Stomach (tissue), 8 donors: ENCODE measurements at regions not wholly inside any gene's neighbourhood (a gene's known extent, or its start where the extent isn't known, plus 50 kb on each side); places are given as distances from the start of the nearest gene placed in this dataset.

ENCODE experiments used
- DNase-seq, 2 donors: peaks; one replicate each; pipeline versions ENCODE4 v3.0.0 to v3.0.0-alpha.2; 2013 to 2019
- H3K27ac ChIP-seq, 5 donors: fragments of 200-600 bp in 4 of 5; sonication (generic) in 4 of 5; one replicate each; pipeline ENCODE4 v1.5.1; 2013 to 2019; ENCODE audit warnings: mild to moderate bottlenecking in 1 of 5, moderate library complexity in 1 of 5
- H3K27me3 ChIP-seq, 3 donors: fragments of 200-600 bp; sonication (generic); one replicate each; pipeline ENCODE4 v1.5.1; 2017 to 2019; ENCODE audit warnings: mixed run types in 1 of 3
- H3K36me3 ChIP-seq, 4 donors: fragments of 200-600 bp; sonication (generic); 1 replicate in 3 of 4; 2 replicates in 1 of 4; pipeline ENCODE4 v1.5.1; 2016 to 2019
- H3K4me1 ChIP-seq, 4 donors: fragments of 200-600 bp; sonication (generic); one replicate each; pipeline ENCODE4 v1.5.1; 2016 to 2019
- H3K4me3 ChIP-seq, 4 donors: fragments of 200-600 bp; sonication (generic) in 3 of 4; one replicate each; pipeline ENCODE4 v1.5.1; 2016 to 2019; ENCODE audit warnings: mild to moderate bottlenecking in 1 of 4
- H3K9me3 ChIP-seq, 4 donors: fragments of 200-600 bp; sonication (generic); one replicate each; pipeline ENCODE4 v1.5.1; 2016 to 2019
- EP300 ChIP-seq: sonication (generic); formaldehyde crosslinking; IDR thresholded peaks from one replicate; pipeline ENCODE4 v1.6.1; 2017; ENCODE audit warnings: antibody characterized with exemption
- POLR2A ChIP-seq, 4 donors: fragments of 450-650 bp; IDR thresholded peaks; one replicate each; pipeline ENCODE4 v1.6.1; 2016; ENCODE audit warnings: antibody characterized with exemption in 4 of 4, control low read depth in 2 of 4, mild to moderate bottlenecking in 1 of 4, moderate library complexity in 1 of 4
- POLR2AphosphoS5 ChIP-seq, 3 donors: sonication (generic); formaldehyde crosslinking; IDR thresholded peaks; one replicate each; pipeline ENCODE4 v1.6.1; 2016; ENCODE audit warnings: antibody characterized with exemption in 3 of 3
- WGBS, 5 donors: extraction: QIAGEN DNeasy Blood & Tissue Kit in 3 of 5; methylation state at CpG; one replicate each; pipeline versions ENCODE4 v1.1.5 to v1.1.7; 2013 to 2018; 5-methylcytosine and 5-hydroxymethylcytosine counted together
- intact Hi-C: fragments of 100-400 bp; cut with DNase I; formaldehyde crosslinking; loops from one replicate; pipeline ENCODE4 v1.15.1; 2023; ENCODE audit warnings: low total_unique reads
- TF ChIP-seq, protein P1 (sequence below), 7 experiments: fragments of 450-650 bp in 4 of 7; fragments of 200-600 bp in 3 of 7; sonication (generic) in 3 of 7; IDR thresholded peaks; one replicate each; pipeline ENCODE4 v1.5.1; 2016 to 2019; ENCODE audit warnings: antibody characterized with exemption in 7 of 7, control low read depth in 2 of 7, mild to moderate bottlenecking in 1 of 7
- donor health status: healthy with polysubstance abuse.
- donor health status: Bipolar disorder and iron deficiency.
- donor health status: healthy.

- Histone ChIP-seq H3K4me1 (no peaks in the 10 kb centered on the region), H3K9me3 (no peaks in the 10 kb centered on the region), H3K4me3 (no peak overlapping the region), H3K27me3 (no peaks in the 10 kb centered on the region), H3K36me3 (no peaks in the 10 kb centered on the region), H3K27ac (no peak overlapping the region)
- TF ChIP-seq POLR2A (IDR thresholded peaks at IDR 0.05) (no peak), POLR2AphosphoS5 (IDR thresholded peaks at IDR 0.05) (no peak), EP300 (no peak)
- TF ChIP-seq, protein P1, sequence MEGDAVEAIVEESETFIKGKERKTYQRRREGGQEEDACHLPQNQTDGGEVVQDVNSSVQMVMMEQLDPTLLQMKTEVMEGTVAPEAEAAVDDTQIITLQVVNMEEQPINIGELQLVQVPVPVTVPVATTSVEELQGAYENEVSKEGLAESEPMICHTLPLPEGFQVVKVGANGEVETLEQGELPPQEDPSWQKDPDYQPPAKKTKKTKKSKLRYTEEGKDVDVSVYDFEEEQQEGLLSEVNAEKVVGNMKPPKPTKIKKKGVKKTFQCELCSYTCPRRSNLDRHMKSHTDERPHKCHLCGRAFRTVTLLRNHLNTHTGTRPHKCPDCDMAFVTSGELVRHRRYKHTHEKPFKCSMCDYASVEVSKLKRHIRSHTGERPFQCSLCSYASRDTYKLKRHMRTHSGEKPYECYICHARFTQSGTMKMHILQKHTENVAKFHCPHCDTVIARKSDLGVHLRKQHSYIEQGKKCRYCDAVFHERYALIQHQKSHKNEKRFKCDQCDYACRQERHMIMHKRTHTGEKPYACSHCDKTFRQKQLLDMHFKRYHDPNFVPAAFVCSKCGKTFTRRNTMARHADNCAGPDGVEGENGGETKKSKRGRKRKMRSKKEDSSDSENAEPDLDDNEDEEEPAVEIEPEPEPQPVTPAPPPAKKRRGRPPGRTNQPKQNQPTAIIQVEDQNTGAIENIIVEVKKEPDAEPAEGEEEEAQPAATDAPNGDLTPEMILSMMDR (IDR thresholded peaks at IDR 0.05), result no peak
- DNase-seq, result no peak
- WGBS, 5 donors, result 95 to 98% (median 95%) methylated on average over 5 of the region's 5 CpGs
- intact Hi-C loops, result no loop called here
Measured at GRCh38 chr12:77249892-77250291, 184.5 kb upstream of the E2F7 start.

DNA sequence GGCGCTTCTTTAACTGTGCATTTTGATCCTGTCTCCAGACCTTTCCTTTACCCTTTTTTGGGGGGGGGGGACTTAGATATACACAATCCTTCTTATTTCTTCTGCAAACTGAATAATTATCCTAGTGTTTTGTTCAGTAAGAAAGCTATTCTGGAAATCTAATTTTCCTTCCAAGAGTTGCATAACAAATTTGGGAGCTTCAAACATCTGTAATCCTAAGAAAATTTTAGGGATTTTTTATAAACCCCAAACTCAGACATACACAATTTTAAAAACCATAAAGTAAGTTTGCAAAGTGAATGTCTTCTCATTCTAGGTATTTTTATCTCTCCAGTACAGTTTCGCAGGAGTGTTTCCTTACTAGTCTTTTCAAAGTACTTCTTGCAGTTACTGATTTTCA, 182.7 kb upstream of the E2F7 start:
- 77 to 86% (median 80%) methylated on average over 2 of the region's 2 CpGs for WGBS, 5 donors
- intact Hi-C loops, result no loop called here
- H3K4me1 ChIP-seq, result no peaks in the 10 kb centered on the region
- H3K27ac ChIP-seq, result no peak overlapping the region
- TF ChIP-seq, protein P1 (IDR thresholded peaks at IDR 0.05), result no peak
- TF ChIP-seq POLR2A (IDR thresholded peaks at IDR 0.05) (no peak), POLR2AphosphoS5 (IDR thresholded peaks at IDR 0.05) (no peak), EP300 (no peak)
- DNase-seq, result no peak
- H3K27me3 ChIP-seq, result no peaks in the 10 kb centered on the region
- H3K4me3 ChIP-seq, result no peak overlapping the region
- no peaks in the 10 kb centered on the region for H3K36me3 ChIP-seq
- no peaks in the 10 kb centered on the region for H3K9me3 ChIP-seq

DNA sequence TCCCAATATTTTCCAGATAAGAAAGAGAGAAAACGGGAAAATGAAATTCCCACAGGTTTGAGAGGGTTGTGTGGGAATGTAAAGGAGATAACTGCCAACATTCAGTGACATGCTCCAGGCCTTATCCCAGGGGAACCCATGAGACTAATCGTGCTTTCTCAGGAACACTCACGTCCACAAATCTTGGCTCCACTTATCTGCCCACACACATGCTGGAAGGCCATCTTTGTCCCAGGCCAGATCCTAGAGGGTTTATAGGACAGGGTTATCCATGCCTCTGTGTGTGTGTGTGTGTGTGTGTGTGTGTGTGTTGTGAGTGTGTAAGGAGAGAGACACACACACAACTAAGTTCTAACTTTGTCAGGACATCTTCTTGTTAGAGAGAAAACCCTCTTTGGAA, 182.2 kb upstream of the E2F7 start:
- Histone ChIP-seq H3K9me3 (no peaks in the 10 kb centered on the region), H3K27me3 (no peaks in the 10 kb centered on the region), H3K4me1 (no peaks in the 10 kb centered on the region), H3K4me3 (no peak overlapping the region), H3K36me3 (no peaks in the 10 kb centered on the region), H3K27ac (no peak overlapping the region)
- intact Hi-C loops, result no loop called here
- no peak for TF ChIP-seq EP300
- TF ChIP-seq, protein P1 (IDR thresholded peaks at IDR 0.05), result no peak
- TF ChIP-seq POLR2A (IDR thresholded peaks at IDR 0.05), result no peak
- no peak for DNase-seq
- WGBS, 5 donors, result 46 to 73% (median 68%) methylated on average over 3 of the region's 3 CpGs

- intact Hi-C loops, result no loop called here
- H3K27me3 ChIP-seq, result no peaks in the 10 kb centered on the region
- no peaks in the 10 kb centered on the region for H3K4me1 ChIP-seq
- no peak overlapping the region for H3K4me3 ChIP-seq
- H3K9me3 ChIP-seq, result no peaks in the 10 kb centered on the region
- DNase-seq, result no peak
- TF ChIP-seq POLR2AphosphoS5 (IDR thresholded peaks at IDR 0.05) (no peak), EP300 (no peak), POLR2A (IDR thresholded peaks at IDR 0.05) (no peak)
- TF ChIP-seq, protein P1 (IDR thresholded peaks at IDR 0.05), result no peak
- H3K27ac ChIP-seq, result no peak overlapping the region
- no peaks in the 10 kb centered on the region for H3K36me3 ChIP-seq
- WGBS, 5 donors, result 70 to 75% (median 71%) methylated on average over 4 of the region's 4 CpGs
Measured at GRCh38 chr12:77243345-77243744, 178.0 kb upstream of the E2F7 start.
